Activated B cell treated with CpG ODN at 0.5 μM for 24 hours (primary cell): ENCODE measurements at regions not wholly inside any gene's neighbourhood (a gene's known extent, or its start where the extent isn't known, plus 50 kb on each side); places are given as distances from the start of the nearest gene placed in this dataset.

Experiments used
- ATAC-seq: fragments of 200-7000 bp; cut with Tn5 transposase; one replicate; pipeline ENCODE4 v1.10.0; 2021; ENCODE audit warnings: low read depth, mild to moderate bottlenecking, moderate library complexity
- CTCF ChIA-PET: fragments of 350-600 bp; sonication (Branson Sonifier 250); formaldehyde crosslinking; loops from one replicate; lab custom pipeline; 2021; ENCODE audit warnings: antibody characterized with exemption; lab: Charles Lee
- POLR2A ChIA-PET: fragments of 350-600 bp; sonication (Branson Sonifier 250); formaldehyde crosslinking; loops from one replicate; lab custom pipeline; 2021; ENCODE audit warnings: antibody characterized with exemption; lab: Charles Lee
- DNase-seq: peaks from one replicate; pipeline ENCODE4 v3.0.0; 2022
- H3K27ac Mint-ChIP-seq: one replicate; pipeline ENCODE4 v1.8.0; 2020; ENCODE audit warnings: mixed read lengths
- H3K27me3 Mint-ChIP-seq: one replicate; pipeline ENCODE4 v1.8.0; 2021; ENCODE audit warnings: mixed read lengths
- H3K36me3 Mint-ChIP-seq: one replicate; pipeline ENCODE4 v1.8.0; 2021; ENCODE audit warnings: low read depth, mixed read lengths
- H3K4me1 Mint-ChIP-seq: one replicate; pipeline ENCODE4 v1.8.0; 2021; ENCODE audit warnings: mixed read lengths
- H3K4me3 Mint-ChIP-seq: one replicate; pipeline ENCODE4 v1.8.0; 2020; ENCODE audit warnings: mild to moderate bottlenecking, mixed read lengths
- H3K9me3 Mint-ChIP-seq: one replicate; pipeline ENCODE4 v1.8.0; 2020; ENCODE audit warnings: mixed read lengths
- intact Hi-C: fragments of 100-400 bp; cut with micrococcal nuclease; formaldehyde crosslinking; loops from one replicate; pipeline ENCODE4 v1.15.1; 2024
- TF ChIP-seq, protein P1 (sequence below): fragments of 200-600 bp; IDR thresholded peaks from one replicate; pipeline ENCODE4 v1.8.0; 2022; ENCODE audit warnings: antibody characterized with exemption, mild to moderate bottlenecking

GRCh38 chr20:40339661-40340449 lies 349.2 kb downstream of the MAFB start:
- no peaks in the 10 kb centered on the region for H3K36me3 Mint-ChIP-seq
- H3K4me3 Mint-ChIP-seq = no peak overlapping the region
- no peaks in the 10 kb centered on the region for H3K4me1 Mint-ChIP-seq
- DNase-seq (no peak), ATAC-seq (no peak)
- POLR2A ChIA-PET = no interaction called here
- intact Hi-C loops = no loop called here
- TF ChIP-seq, protein P1, sequence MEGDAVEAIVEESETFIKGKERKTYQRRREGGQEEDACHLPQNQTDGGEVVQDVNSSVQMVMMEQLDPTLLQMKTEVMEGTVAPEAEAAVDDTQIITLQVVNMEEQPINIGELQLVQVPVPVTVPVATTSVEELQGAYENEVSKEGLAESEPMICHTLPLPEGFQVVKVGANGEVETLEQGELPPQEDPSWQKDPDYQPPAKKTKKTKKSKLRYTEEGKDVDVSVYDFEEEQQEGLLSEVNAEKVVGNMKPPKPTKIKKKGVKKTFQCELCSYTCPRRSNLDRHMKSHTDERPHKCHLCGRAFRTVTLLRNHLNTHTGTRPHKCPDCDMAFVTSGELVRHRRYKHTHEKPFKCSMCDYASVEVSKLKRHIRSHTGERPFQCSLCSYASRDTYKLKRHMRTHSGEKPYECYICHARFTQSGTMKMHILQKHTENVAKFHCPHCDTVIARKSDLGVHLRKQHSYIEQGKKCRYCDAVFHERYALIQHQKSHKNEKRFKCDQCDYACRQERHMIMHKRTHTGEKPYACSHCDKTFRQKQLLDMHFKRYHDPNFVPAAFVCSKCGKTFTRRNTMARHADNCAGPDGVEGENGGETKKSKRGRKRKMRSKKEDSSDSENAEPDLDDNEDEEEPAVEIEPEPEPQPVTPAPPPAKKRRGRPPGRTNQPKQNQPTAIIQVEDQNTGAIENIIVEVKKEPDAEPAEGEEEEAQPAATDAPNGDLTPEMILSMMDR = no peak
- peaks cover 10% of the 10 kb centered on the region for H3K27me3 Mint-ChIP-seq
- CTCF ChIA-PET = no interaction called here
- no peak overlapping the region for H3K27ac Mint-ChIP-seq
- H3K9me3 Mint-ChIP-seq = peaks cover 13% of the 10 kb centered on the region

DNA sequence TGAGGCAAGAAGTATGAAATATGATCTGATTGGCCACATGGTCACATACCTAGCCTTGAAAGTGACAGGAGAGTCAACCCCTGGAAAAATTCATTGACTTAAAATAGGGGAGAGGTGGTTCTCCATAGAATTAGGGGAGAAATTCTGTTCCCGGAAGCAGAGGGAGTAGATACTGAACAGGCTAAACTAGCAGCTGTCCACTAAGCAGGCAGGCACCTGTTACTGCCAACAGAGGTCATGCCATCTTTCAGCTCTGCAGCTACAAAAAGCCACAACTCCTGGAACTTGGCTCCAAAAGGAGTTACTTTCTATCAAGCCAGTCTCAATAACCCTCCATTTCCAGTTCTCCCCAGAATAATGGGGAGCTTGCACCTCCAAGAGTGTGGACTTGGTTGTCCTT lies 352.5 kb downstream of the MAFB start:
- intact Hi-C loops = no loop called here
- H3K27me3 Mint-ChIP-seq = peaks cover 16% of the 10 kb centered on the region
- CTCF ChIA-PET = no interaction called here
- H3K27ac Mint-ChIP-seq = no peak overlapping the region
- POLR2A ChIA-PET = no interaction called here
- no peak overlapping the region for H3K4me3 Mint-ChIP-seq
- H3K9me3 Mint-ChIP-seq = no peaks in the 10 kb centered on the region
- ATAC-seq = no peak
- TF ChIP-seq, protein P1 = no peak
- no peak for DNase-seq
- H3K4me1 Mint-ChIP-seq = no peaks in the 10 kb centered on the region
- no peaks in the 10 kb centered on the region for H3K36me3 Mint-ChIP-seq

GRCh38 chr20:40335901-40336351 lies 353.1 kb downstream of the MAFB start:
- no peak overlapping the region for H3K27ac Mint-ChIP-seq
- no peaks in the 10 kb centered on the region for H3K4me1 Mint-ChIP-seq
- H3K4me3 Mint-ChIP-seq = no peak overlapping the region
- H3K27me3 Mint-ChIP-seq = peaks cover 16% of the 10 kb centered on the region
- ChIA-PET CTCF (no interaction called here), POLR2A (no interaction called here)
- DNase-seq (no peak), ATAC-seq (no peak)
- intact Hi-C loops = no loop called here
- TF ChIP-seq, protein P1 = no peak
- H3K36me3 Mint-ChIP-seq = no peaks in the 10 kb centered on the region
- H3K9me3 Mint-ChIP-seq = no peaks in the 10 kb centered on the region

GRCh38 chr20:40335437-40335836 lies 353.6 kb downstream of the MAFB start:
- TF ChIP-seq, protein P1 = no peak
- Mint-ChIP-seq H3K4me3 (no peak overlapping the region), H3K27ac (no peak overlapping the region), H3K27me3 (peaks cover 16% of the 10 kb centered on the region), H3K9me3 (no peaks in the 10 kb centered on the region), H3K36me3 (no peaks in the 10 kb centered on the region), H3K4me1 (no peaks in the 10 kb centered on the region)
- intact Hi-C loops = no loop called here
- DNase-seq (no peak), ATAC-seq (no peak)
- POLR2A ChIA-PET = no interaction called here
- CTCF ChIA-PET = no interaction called here

DNA sequence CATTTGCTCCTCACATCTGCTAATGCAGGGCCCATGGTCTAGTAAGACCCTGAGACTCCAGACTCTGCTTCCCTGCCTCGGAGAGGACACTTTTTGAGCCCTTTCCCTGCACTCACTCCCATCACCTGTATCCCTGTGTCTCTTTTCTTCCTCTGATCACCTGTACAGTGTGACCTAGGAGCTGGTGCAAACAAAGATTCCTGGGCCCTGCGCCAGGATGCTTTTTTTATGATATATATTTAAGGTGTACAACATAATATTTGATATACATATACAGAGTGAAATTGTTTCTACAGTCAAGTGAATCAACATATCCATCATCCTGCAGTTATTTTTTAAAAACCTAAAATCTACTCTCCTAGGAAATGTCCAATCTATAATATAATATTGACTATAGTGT lies 355.4 kb downstream of the MAFB start:
- Mint-ChIP-seq H3K4me3 (no peak overlapping the region), H3K36me3 (no peaks in the 10 kb centered on the region), H3K9me3 (no peaks in the 10 kb centered on the region), H3K4me1 (no peaks in the 10 kb centered on the region), H3K27ac (no peak overlapping the region), H3K27me3 (peaks cover 13% of the 10 kb centered on the region)
- TF ChIP-seq, protein P1 = no peak
- intact Hi-C loops = no loop called here
- CTCF ChIA-PET = no interaction called here
- ATAC-seq (no peak), DNase-seq (no peak)
- POLR2A ChIA-PET = no interaction called here
